PFSK-1 (cell line): ENCODE measurements at regions not wholly inside any gene's neighbourhood (a gene's known extent, or its start where the extent isn't known, plus 50 kb on each side); places are given as distances from the start of the nearest gene placed in this dataset.

Experiments used
- FOXP2 ChIP-seq: optimal IDR thresholded peaks from 2 replicates; pipeline ENCODE3; 2011; ENCODE audit warnings: borderline replicate concordance, control low read depth, inconsistent platforms; ENCODE audit not compliant: insufficient read depth; ENCODE audit errors: extremely low read length, extremely low read depth
- POLR2AphosphoS5 ChIP-seq: IDR thresholded peaks from 2 replicates; pipeline ENCODE4 v1.6.1; 2012; ENCODE audit warnings: low read depth, mild to moderate bottlenecking, control low read depth, low read length, moderate library complexity
- SIN3A ChIP-seq: IDR thresholded peaks from 2 replicates; pipeline ENCODE4 v1.6.1; 2012; ENCODE audit warnings: mild to moderate bottlenecking, low read length, moderate library complexity, borderline replicate concordance; ENCODE audit not compliant: insufficient read depth
- TAF1 ChIP-seq: IDR thresholded peaks from 2 replicates; pipeline ENCODE4 v1.6.1; 2012; ENCODE audit warnings: low read length, control low read depth, borderline replicate concordance; ENCODE audit not compliant: insufficient read depth

DNA sequence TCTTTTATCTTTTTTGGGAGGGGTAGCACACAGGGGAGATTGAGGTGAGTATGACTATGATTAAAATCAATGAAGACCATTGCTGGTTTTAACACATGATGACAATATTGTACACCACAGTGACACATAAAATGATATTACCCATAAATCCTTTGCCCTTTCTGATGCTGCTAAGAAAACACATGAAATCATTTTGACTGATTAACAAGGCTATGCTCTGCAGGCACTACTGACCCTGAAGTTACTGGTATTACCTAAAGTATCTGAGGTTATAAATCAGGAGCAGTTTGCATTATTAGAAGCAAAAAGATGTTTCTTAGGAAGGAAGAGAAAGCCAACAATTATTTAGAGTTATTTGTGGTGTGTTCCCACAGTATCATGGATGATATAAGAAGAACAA lies 701.2 kb upstream of the PTBP2 start:
- TF ChIP-seq TAF1 (no peak), POLR2AphosphoS5 (no peak), SIN3A (no peak), FOXP2 (no peak)
